ENCODE measurements at regions not wholly inside any gene's neighbourhood (a gene's known extent, or its start where the extent isn't known, plus 50 kb on each side); places are given as distances from the start of the nearest gene placed in this dataset.

DNA sequence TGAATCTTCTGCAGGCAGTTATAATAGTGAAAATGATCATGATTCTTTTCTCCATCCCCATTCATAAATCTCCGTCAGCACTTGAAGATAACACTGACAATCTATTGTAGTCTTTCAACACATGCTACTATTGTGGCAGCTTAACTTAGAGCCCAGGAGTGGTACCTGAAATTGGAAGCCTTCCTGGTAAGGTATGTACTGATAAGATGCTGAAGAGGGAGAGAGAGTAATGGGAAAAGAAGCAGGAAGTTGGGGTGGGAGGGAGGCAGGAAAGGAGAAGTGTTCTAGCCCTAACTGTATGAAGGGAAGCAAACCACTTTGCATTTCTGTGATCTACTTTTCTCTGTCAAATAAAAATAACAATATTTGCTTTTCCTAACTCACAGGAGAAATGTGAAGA is 197.4 kb upstream of the RORA start:
- Histone ChIP-seq H3K36me3 (no peaks in the 10 kb centered on the region), H3K27ac (no peak overlapping the region), H3K9me3 (replicated peaks) (no peaks in the 10 kb centered on the region), H3K4me3 (no peak overlapping the region), H3K4me1 (replicated peaks) (no peaks in the 10 kb centered on the region), H3K27me3 (replicated peaks) (no peaks in the 10 kb centered on the region)
- no peak for DNase-seq (ENCODE audit: low read depth in 1 of 2, low spot score in 2 of 2)

GRCh38 chr15:61425934-61426333 is 196.8 kb upstream of the RORA start:
- H3K36me3 ChIP-seq: no peaks in the 10 kb centered on the region
- no peaks in the 10 kb centered on the region for H3K4me1 ChIP-seq (replicated peaks)
- no peak for DNase-seq (ENCODE audit: low read depth in 1 of 2, low spot score in 2 of 2)
- no peaks in the 10 kb centered on the region for H3K9me3 ChIP-seq (replicated peaks)
- no peak overlapping the region for H3K4me3 ChIP-seq
- no peak overlapping the region for H3K27ac ChIP-seq
- H3K27me3 ChIP-seq (replicated peaks): no peaks in the 10 kb centered on the region

GRCh38 chr15:61422773-61423172 is 193.7 kb upstream of the RORA start:
- DNase-seq (ENCODE audit: low read depth in 1 of 2, low spot score in 2 of 2): no peak
- H3K27me3 ChIP-seq (replicated peaks): no peaks in the 10 kb centered on the region
- H3K27ac ChIP-seq: no peak overlapping the region
- H3K36me3 ChIP-seq: no peaks in the 10 kb centered on the region
- no peak overlapping the region for H3K4me3 ChIP-seq
- H3K4me1 ChIP-seq (replicated peaks): no peaks in the 10 kb centered on the region
- no peaks in the 10 kb centered on the region for H3K9me3 ChIP-seq (replicated peaks)

DNA sequence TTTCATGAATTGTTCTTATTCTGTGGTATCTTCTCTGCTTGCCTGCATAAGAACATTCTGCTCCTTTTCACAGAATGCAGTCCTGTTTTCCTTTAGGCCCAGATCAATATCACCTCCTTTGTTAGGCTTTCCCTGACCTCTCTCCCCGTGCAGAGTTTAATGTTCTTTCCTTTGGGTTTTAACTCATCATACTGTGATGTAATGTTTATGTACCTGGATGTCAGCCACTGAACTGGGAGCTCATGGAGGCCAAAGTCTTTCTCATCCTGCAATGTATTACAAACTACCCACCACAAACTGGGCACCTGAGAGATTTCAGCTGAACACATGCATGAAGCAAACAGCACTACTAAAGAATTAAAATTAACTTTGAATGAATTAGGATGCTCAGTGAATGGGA is 192.8 kb upstream of the RORA start:
- Histone ChIP-seq H3K27me3 (replicated peaks) (no peaks in the 10 kb centered on the region), H3K36me3 (no peaks in the 10 kb centered on the region), H3K9me3 (replicated peaks) (no peaks in the 10 kb centered on the region), H3K4me1 (replicated peaks) (no peaks in the 10 kb centered on the region), H3K27ac (no peak overlapping the region), H3K4me3 (no peak overlapping the region)
- DNase-seq (ENCODE audit: low read depth in 1 of 2, low spot score in 2 of 2): no peak

DNA sequence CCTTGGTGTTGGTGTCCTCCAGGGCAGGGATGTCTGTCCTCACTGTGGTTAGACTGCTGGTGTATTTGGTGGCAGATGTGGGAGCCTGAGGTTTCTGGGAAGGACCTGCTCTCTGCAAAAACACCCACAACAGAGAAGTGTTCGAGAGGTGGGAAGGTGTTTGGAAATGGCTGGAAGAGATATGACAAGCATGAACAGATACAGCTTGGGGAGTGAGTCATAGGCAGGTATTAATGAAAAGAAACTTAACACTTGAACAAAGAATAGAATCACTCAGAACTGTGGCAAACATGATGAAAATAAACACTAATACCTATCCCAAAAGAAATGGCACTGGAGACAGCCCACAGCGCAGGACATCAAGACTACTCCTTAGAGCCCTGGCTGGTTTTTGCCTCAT is 192.4 kb upstream of the RORA start:
- no peak overlapping the region for H3K27ac ChIP-seq

GRCh38 chr15:61420546-61420945 is 191.4 kb upstream of the RORA start:
- H3K9me3 ChIP-seq (replicated peaks): no peaks in the 10 kb centered on the region
- no peak overlapping the region for H3K4me3 ChIP-seq
- no peak overlapping the region for H3K27ac ChIP-seq
- no peaks in the 10 kb centered on the region for H3K27me3 ChIP-seq (replicated peaks)
- H3K36me3 ChIP-seq: no peaks in the 10 kb centered on the region
- no peak for DNase-seq (ENCODE audit: low read depth in 1 of 2, low spot score in 2 of 2)
- no peaks in the 10 kb centered on the region for H3K4me1 ChIP-seq (replicated peaks)

More for the DNA sequence above, 192.4 kb upstream of the RORA start:
- Histone ChIP-seq H3K27me3 (replicated peaks) (no peaks in the 10 kb centered on the region), H3K36me3 (no peaks in the 10 kb centered on the region), H3K4me3 (no peak overlapping the region), H3K4me1 (replicated peaks) (no peaks in the 10 kb centered on the region), H3K9me3 (replicated peaks) (no peaks in the 10 kb centered on the region)
- no peak for DNase-seq (ENCODE audit: low read depth in 1 of 2, low spot score in 2 of 2)

DNA sequence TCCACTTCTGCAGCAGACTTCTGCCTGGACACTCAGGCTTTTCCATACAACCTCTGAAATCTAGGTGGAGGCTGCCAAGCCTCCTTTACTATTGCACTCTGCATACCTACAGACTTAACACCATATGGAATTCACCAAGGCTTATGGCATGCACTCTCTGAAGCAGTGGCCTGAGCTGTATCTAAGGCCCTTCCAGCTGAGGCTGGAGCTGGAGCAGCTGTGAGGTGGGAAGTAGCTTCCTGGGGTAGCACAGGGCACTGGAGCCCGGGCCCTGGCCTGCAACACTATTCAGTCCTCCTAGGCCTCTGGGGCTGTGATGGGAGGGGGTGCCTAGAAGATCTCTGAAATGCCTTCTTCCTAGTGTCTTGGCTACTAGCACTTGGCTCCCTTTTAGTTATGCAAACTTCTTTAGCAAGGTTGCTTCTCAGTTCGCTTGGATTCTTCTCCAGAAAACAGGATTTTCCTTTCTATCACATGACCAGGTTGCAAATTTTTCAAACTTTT is 186.6 kb upstream of the RORA start:
- no peaks in the 10 kb centered on the region for H3K4me1 ChIP-seq (replicated peaks)
- no peaks in the 10 kb centered on the region for H3K36me3 ChIP-seq
- H3K4me3 ChIP-seq: no peak overlapping the region
- H3K9me3 ChIP-seq (replicated peaks): no peaks in the 10 kb centered on the region
- no peak for DNase-seq (ENCODE audit: low read depth in 1 of 2, low spot score in 2 of 2)
- no peak overlapping the region for H3K27ac ChIP-seq
- no peaks in the 10 kb centered on the region for H3K27me3 ChIP-seq (replicated peaks)

DNA sequence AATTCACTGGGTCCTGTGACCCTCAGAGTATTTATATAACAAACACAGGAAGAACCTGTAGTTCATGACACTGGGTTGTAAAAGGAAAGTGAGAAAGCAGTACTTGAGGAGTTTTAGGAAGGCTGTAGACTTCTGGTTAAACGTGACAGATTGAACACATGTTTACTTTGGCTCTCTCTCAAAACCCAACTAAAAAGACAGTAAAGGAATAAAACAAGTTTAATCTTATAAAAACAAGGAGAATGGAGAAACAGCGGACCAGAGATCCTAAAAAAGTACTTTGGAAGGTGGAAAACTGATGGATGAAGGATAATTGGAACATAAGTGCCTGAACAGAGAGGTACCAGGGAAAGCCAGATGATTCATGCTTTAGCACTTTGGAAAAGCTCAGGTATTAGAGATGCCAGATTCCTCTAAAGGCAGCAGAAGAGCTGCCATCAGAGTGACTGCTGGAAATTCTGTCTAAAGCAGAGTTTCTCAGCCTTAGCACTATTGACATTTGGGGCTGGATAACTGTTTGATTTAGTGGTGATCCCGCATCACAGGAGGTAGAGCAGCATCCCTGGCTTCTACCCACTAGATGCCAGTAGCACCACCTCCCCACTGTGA is 182.9 kb upstream of the RORA start:
- no peak for DNase-seq (ENCODE audit: low read depth in 1 of 2, low spot score in 2 of 2)

DNA sequence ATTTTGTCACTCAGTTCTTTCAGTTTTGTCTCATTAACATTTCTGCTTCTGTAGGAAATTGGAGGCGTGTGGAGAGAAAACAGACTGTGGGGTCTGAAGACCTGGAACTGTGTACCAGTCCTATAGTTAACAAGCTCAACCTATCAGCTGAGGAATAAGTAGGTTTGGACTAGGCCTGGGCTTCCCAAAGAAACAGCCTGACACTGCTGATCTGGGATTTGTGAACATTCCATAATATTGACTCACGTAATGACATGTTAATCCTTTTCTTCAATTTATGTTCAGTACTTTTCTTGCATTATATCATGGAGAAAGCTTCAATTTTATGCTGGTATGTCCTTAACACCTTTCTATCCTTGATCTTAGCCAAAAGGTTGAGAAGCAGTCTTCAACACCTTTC is 181.6 kb upstream of the RORA start:
- no peaks in the 10 kb centered on the region for H3K36me3 ChIP-seq
- H3K27ac ChIP-seq: no peak overlapping the region
- DNase-seq (ENCODE audit: low read depth in 1 of 2, low spot score in 2 of 2): no peak
- no peaks in the 10 kb centered on the region for H3K9me3 ChIP-seq (replicated peaks)
- H3K4me3 ChIP-seq: no peak overlapping the region
- no peaks in the 10 kb centered on the region for H3K4me1 ChIP-seq (replicated peaks)
- H3K27me3 ChIP-seq (replicated peaks): peaks cover 4% of the 10 kb centered on the region; the same call in 1 of the 2 replicates

More for the DNA sequence above, 182.9 kb upstream of the RORA start:
- H3K27ac ChIP-seq: no peak overlapping the region
- H3K4me1 ChIP-seq (replicated peaks): no peaks in the 10 kb centered on the region
- H3K9me3 ChIP-seq (replicated peaks): no peaks in the 10 kb centered on the region
- H3K36me3 ChIP-seq: no peaks in the 10 kb centered on the region
- H3K4me3 ChIP-seq: no peak overlapping the region
- H3K27me3 ChIP-seq (replicated peaks): no peaks in the 10 kb centered on the region; the same call in 1 of the 2 replicates

DNA sequence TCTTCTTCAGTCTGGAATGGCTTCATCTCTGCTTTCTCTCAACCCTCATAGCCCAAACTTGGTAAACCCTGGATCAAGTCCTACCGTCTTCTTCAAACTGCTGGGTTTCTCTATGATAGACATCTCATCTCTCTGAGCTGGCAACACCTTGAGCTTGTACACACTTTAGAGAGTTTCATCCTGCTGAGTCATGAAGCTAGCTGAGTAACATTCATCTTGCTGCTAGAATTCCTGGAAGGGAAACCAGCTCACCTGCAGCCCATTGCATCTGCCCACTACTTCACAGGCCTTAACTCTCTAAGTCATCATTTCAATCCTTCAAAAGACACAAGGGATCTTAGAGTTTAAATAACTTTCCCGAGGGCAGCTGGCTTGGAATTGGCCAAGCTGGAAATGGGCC is 175.5 kb upstream of the RORA start:
- H3K9me3 ChIP-seq (replicated peaks): no peaks in the 10 kb centered on the region
- no peak overlapping the region for H3K27ac ChIP-seq
- peaks cover 4% of the 10 kb centered on the region; the same call in 1 of the 2 replicates for H3K27me3 ChIP-seq (replicated peaks)
- H3K4me3 ChIP-seq: no peak overlapping the region
- H3K36me3 ChIP-seq: no peaks in the 10 kb centered on the region
- DNase-seq (ENCODE audit: low read depth in 1 of 2, low spot score in 2 of 2): no peak
- H3K4me1 ChIP-seq (replicated peaks): no peaks in the 10 kb centered on the region

DNA sequence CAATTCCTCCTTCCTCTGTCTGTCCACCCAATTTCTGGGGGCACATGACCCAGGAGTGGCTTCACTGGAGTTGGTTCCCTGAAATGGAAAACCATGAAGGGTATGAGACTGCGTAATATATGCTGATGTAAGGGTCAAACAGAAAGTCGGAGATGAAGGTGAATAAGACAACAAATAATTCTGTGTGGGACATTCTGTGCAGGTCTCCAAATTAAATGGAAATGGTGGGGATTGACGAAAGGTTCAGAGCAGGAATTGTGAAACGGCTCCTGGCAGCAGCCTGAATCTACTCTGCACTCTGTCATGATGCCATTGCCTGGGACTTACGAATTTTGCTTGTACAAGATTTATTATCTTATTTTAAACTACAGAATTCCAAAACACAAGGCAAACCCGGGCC is 174.8 kb upstream of the RORA start:
- Histone ChIP-seq H3K4me3 (no peak overlapping the region), H3K27me3 (replicated peaks) (0 out of 2 replicates have a peak, but pooled peaks cover 4% of the 10 kb centered on the region), H3K9me3 (replicated peaks) (no peaks in the 10 kb centered on the region), H3K36me3 (no peaks in the 10 kb centered on the region), H3K4me1 (replicated peaks) (no peaks in the 10 kb centered on the region), H3K27ac (no peak overlapping the region)
- no peak for DNase-seq (ENCODE audit: low read depth in 1 of 2, low spot score in 2 of 2)

- Histone ChIP-seq H3K4me1 (replicated peaks) (no peaks in the 10 kb centered on the region), H3K27me3 (replicated peaks) (0 out of 2 replicates have a peak, but pooled peaks cover 4% of the 10 kb centered on the region), H3K27ac (no peak overlapping the region), H3K4me3 (no peak overlapping the region), H3K36me3 (no peaks in the 10 kb centered on the region), H3K9me3 (replicated peaks) (no peaks in the 10 kb centered on the region)
- no peak for DNase-seq (ENCODE audit: low read depth in 1 of 2, low spot score in 2 of 2)
These were observed 173.0 kb upstream of the RORA start for GRCh38 chr15:61401903-61402698.

DNA sequence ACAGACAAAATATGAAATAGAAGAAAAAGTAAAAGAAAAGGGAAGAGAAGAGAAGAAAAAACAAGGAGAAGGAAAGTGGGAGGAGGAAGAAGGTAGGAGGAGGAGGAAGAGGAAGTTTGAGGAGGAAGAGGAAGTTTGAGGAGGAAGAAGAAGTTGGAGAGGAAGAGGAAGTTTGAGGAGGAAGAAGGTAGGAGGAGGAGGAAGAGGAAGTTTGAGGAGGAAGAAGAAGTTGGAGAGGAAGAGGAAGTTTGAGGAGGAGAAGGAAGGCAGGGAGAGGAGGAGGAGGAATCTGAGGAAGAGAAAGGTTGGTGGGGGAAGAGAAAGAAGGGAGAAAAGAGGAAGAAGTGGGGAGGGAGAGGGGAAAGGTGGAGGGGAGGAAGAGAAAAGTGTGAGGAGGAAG is 169.2 kb upstream of the RORA start:
- Histone ChIP-seq H3K4me3 (no peak overlapping the region), H3K4me1 (replicated peaks) (no peaks in the 10 kb centered on the region), H3K36me3 (no peaks in the 10 kb centered on the region), H3K9me3 (replicated peaks) (no peaks in the 10 kb centered on the region), H3K27me3 (replicated peaks) (no peaks in the 10 kb centered on the region), H3K27ac (no peak overlapping the region)
- DNase-seq (ENCODE audit: low read depth in 1 of 2, low spot score in 2 of 2): no peak

- no peak for DNase-seq (ENCODE audit: low read depth in 1 of 2, low spot score in 2 of 2)
- Histone ChIP-seq H3K36me3 (no peaks in the 10 kb centered on the region), H3K9me3 (replicated peaks) (no peaks in the 10 kb centered on the region), H3K4me1 (replicated peaks) (no peaks in the 10 kb centered on the region), H3K4me3 (no peak overlapping the region), H3K27ac (no peak overlapping the region), H3K27me3 (replicated peaks) (no peaks in the 10 kb centered on the region)
These were observed 167.3 kb upstream of the RORA start for GRCh38 chr15:61396235-61396919.
